HUES64 (cell line): ENCODE measurements at regions not wholly inside any gene's neighbourhood (a gene's known extent, or its start where the extent isn't known, plus 50 kb on each side); places are given as distances from the start of the nearest gene placed in this dataset.

Experiments used
- H3K27ac ChIP-seq: 2 replicates; pipeline ENCODE4 v1.7.0; 2013; ENCODE audit warnings: low read depth, low read length, inconsistent platforms
- H3K27me3 ChIP-seq: 2 replicates; pipeline ENCODE4 v1.6.1; 2013; ENCODE audit warnings: mild to moderate bottlenecking, low read length; ENCODE audit not compliant: insufficient read depth
- H3K36me3 ChIP-seq: 2 replicates; pipeline ENCODE4 v1.6.1; 2013; ENCODE audit warnings: mild to moderate bottlenecking, low read length; ENCODE audit not compliant: insufficient read depth
- H3K4me1 ChIP-seq: 2 replicates; pipeline ENCODE4 v1.6.1; 2013; ENCODE audit warnings: mild to moderate bottlenecking, low read length, moderate library complexity; ENCODE audit not compliant: insufficient read depth
- H3K4me3 ChIP-seq: 2 replicates; pipeline ENCODE4 v1.5.1; 2013; ENCODE audit warnings: mild to moderate bottlenecking, low read length, moderate library complexity
- H3K9ac ChIP-seq: 2 replicates; pipeline ENCODE4 v1.6.1; 2013; ENCODE audit warnings: mild to moderate bottlenecking, low read depth, low read length
- H3K9me3 ChIP-seq: 2 replicates; pipeline ENCODE4 v1.6.1; 2013; ENCODE audit warnings: low read depth, low read length; ENCODE audit not compliant: insufficient read depth
- WGBS: fragments of 150-250, 120-280 bp; methylation state at CpG from one replicate; pipeline ENCODE4 v1.1.7; 2013; ENCODE audit warnings: missing lambda C conversion rate; 5-methylcytosine and 5-hydroxymethylcytosine counted together

- Histone ChIP-seq H3K4me3 (no peak overlapping the region), H3K27me3 (no peaks in the 10 kb centered on the region), H3K9me3 (no peaks in the 10 kb centered on the region), H3K36me3 (no peaks in the 10 kb centered on the region), H3K9ac (no peak overlapping the region), H3K4me1 (peaks cover 20% of the 10 kb centered on the region), H3K27ac (no peak overlapping the region)
- 98% methylated on average over 3 of the region's 3 CpGs for WGBS
Measured at GRCh38 chr13:83219832-83220231, 662.4 kb downstream of the SLITRK1 start.

GRCh38 chr13:83216479-83217245, 665.6 kb downstream of the SLITRK1 start:
- no peak overlapping the region for H3K9ac ChIP-seq
- peak overlapping the region; percentile 38; the same call in 1 of the 2 replicates for H3K27ac ChIP-seq
- peaks cover 20% of the 10 kb centered on the region for H3K4me1 ChIP-seq
- H3K36me3 ChIP-seq = no peaks in the 10 kb centered on the region
- H3K4me3 ChIP-seq = no peak overlapping the region
- 0 out of 2 replicates have a peak, but pooled peaks cover 3% of the 10 kb centered on the region for H3K9me3 ChIP-seq
- no peaks in the 10 kb centered on the region for H3K27me3 ChIP-seq
- WGBS = no CpG with 5 or more reads among the region's 1 CpG

GRCh38 chr13:83215627-83216026, 666.6 kb downstream of the SLITRK1 start:
- 0 out of 2 replicates have a peak, but pooled peaks cover 3% of the 10 kb centered on the region for H3K9me3 ChIP-seq
- no peaks in the 10 kb centered on the region for H3K36me3 ChIP-seq
- 100% methylated on average over 1 of the region's 1 CpG for WGBS
- H3K9ac ChIP-seq = no peak overlapping the region
- H3K4me3 ChIP-seq = no peak overlapping the region
- H3K4me1 ChIP-seq = peaks cover 20% of the 10 kb centered on the region
- H3K27ac ChIP-seq = peak overlapping the region; percentile 23; the same call in 1 of the 2 replicates
- H3K27me3 ChIP-seq = no peaks in the 10 kb centered on the region

GRCh38 chr13:83214452-83214851, 667.8 kb downstream of the SLITRK1 start:
- H3K4me1 ChIP-seq = peaks cover 20% of the 10 kb centered on the region
- 100% methylated on average over 1 of the region's 1 CpG for WGBS
- no peak overlapping the region for H3K4me3 ChIP-seq
- no peak overlapping the region for H3K9ac ChIP-seq
- 0 out of 2 replicates have a peak, but pooled peaks cover 3% of the 10 kb centered on the region for H3K9me3 ChIP-seq
- H3K27ac ChIP-seq = no peak overlapping the region
- H3K36me3 ChIP-seq = no peaks in the 10 kb centered on the region
- no peaks in the 10 kb centered on the region for H3K27me3 ChIP-seq

GRCh38 chr13:83211301-83211700, 671.0 kb downstream of the SLITRK1 start:
- no peaks in the 10 kb centered on the region for H3K27me3 ChIP-seq
- H3K4me1 ChIP-seq = peaks cover 7% of the 10 kb centered on the region
- no peak overlapping the region for H3K4me3 ChIP-seq
- WGBS = 94% methylated on average over 1 of the region's 1 CpG
- 0 out of 2 replicates have a peak, but pooled peaks cover 3% of the 10 kb centered on the region for H3K9me3 ChIP-seq
- no peak overlapping the region for H3K27ac ChIP-seq
- no peaks in the 10 kb centered on the region for H3K36me3 ChIP-seq
- no peak overlapping the region for H3K9ac ChIP-seq

- no peaks in the 10 kb centered on the region for H3K36me3 ChIP-seq
- WGBS = 96% methylated on average over 3 of the region's 3 CpGs
- H3K27ac ChIP-seq = no peak overlapping the region
- H3K4me3 ChIP-seq = no peak overlapping the region
- H3K9me3 ChIP-seq = no peaks in the 10 kb centered on the region
- H3K4me1 ChIP-seq = no peaks in the 10 kb centered on the region
- H3K9ac ChIP-seq = no peak overlapping the region
- no peaks in the 10 kb centered on the region for H3K27me3 ChIP-seq
Measured at GRCh38 chr13:83204886-83205285, 677.4 kb downstream of the SLITRK1 start.

- no peaks in the 10 kb centered on the region for H3K27me3 ChIP-seq
- WGBS = 92% methylated on average over 2 of the region's 3 CpGs
- H3K4me3 ChIP-seq = no peak overlapping the region
- H3K9ac ChIP-seq = no peak overlapping the region
- H3K9me3 ChIP-seq = no peaks in the 10 kb centered on the region
- H3K27ac ChIP-seq = no peak overlapping the region
- H3K36me3 ChIP-seq = no peaks in the 10 kb centered on the region
- H3K4me1 ChIP-seq = no peaks in the 10 kb centered on the region
Measured at GRCh38 chr13:83201506-83201905, 680.8 kb downstream of the SLITRK1 start.

- no peaks in the 10 kb centered on the region for H3K36me3 ChIP-seq
- H3K27ac ChIP-seq = no peak overlapping the region
- H3K4me1 ChIP-seq = no peaks in the 10 kb centered on the region
- WGBS = 97% methylated on average over 3 of the region's 3 CpGs
- no peak overlapping the region for H3K4me3 ChIP-seq
- H3K9ac ChIP-seq = no peak overlapping the region
- no peaks in the 10 kb centered on the region for H3K9me3 ChIP-seq
- no peaks in the 10 kb centered on the region for H3K27me3 ChIP-seq
Measured at GRCh38 chr13:83197316-83197715, 685.0 kb downstream of the SLITRK1 start.

GRCh38 chr13:83190020-83190419, 692.3 kb downstream of the SLITRK1 start:
- H3K4me1 ChIP-seq = no peaks in the 10 kb centered on the region
- no peak overlapping the region for H3K27ac ChIP-seq
- no peaks in the 10 kb centered on the region for H3K27me3 ChIP-seq
- no peak overlapping the region for H3K9ac ChIP-seq
- H3K9me3 ChIP-seq = peaks cover 11% of the 10 kb centered on the region
- no peak overlapping the region for H3K4me3 ChIP-seq
- no peaks in the 10 kb centered on the region for H3K36me3 ChIP-seq
- WGBS = 69% methylated on average over 2 of the region's 3 CpGs

GRCh38 chr13:83184819-83185218, 697.5 kb downstream of the SLITRK1 start:
- no peak overlapping the region for H3K4me3 ChIP-seq
- no peaks in the 10 kb centered on the region for H3K36me3 ChIP-seq
- no peaks in the 10 kb centered on the region for H3K27me3 ChIP-seq
- no peak overlapping the region for H3K27ac ChIP-seq
- WGBS = 100% methylated on average over 1 of the region's 2 CpGs
- no peak overlapping the region for H3K9ac ChIP-seq
- H3K9me3 ChIP-seq = peaks cover 11% of the 10 kb centered on the region
- H3K4me1 ChIP-seq = no peaks in the 10 kb centered on the region

- peaks cover 11% of the 10 kb centered on the region for H3K9me3 ChIP-seq
- no peaks in the 10 kb centered on the region for H3K36me3 ChIP-seq
- H3K9ac ChIP-seq = no peak overlapping the region
- H3K4me3 ChIP-seq = no peak overlapping the region
- no peaks in the 10 kb centered on the region for H3K4me1 ChIP-seq
- H3K27me3 ChIP-seq = no peaks in the 10 kb centered on the region
- no peak overlapping the region for H3K27ac ChIP-seq
- WGBS = over 99% methylated on average over 9 of the region's 11 CpGs
Measured at GRCh38 chr13:83184150-83184475, 698.2 kb downstream of the SLITRK1 start.
